CD4-positive, alpha-beta memory T cell (primary cell): ENCODE measurements at regions not wholly inside any gene's neighbourhood (a gene's known extent, or its start where the extent isn't known, plus 50 kb on each side); places are given as distances from the start of the nearest gene placed in this dataset.
A peak's percentile ranks its signal among the peaks of the same experiment; 100 is the strongest.

Source experiments
- CTCF ChIA-PET: fragments of 350-600 bp; sonication (Branson Sonifier 250); formaldehyde crosslinking; loops from one replicate; lab custom pipeline; 2021; ENCODE audit warnings: inconsistent platforms; ENCODE audit not compliant: partially characterized antibody; lab: Charles Lee
- POLR2A ChIA-PET: fragments of 350-600 bp; sonication (Branson Sonifier 250); formaldehyde crosslinking; loops from one replicate; lab custom pipeline; 2021; ENCODE audit not compliant: partially characterized antibody; lab: Charles Lee
- DNase-seq, 5 donors: peaks; one replicate each; pipeline versions ENCODE4 v3.0.0 to v3.0.0-alpha.2; 2020 to 2022; ENCODE audit warnings: mixed read lengths in 1 of 5
- H3K27ac ChIP-seq: one replicate; pipeline ENCODE4 v1.7.0; 2013; ENCODE audit warnings: low read depth, low read length
- H3K27me3 ChIP-seq: 2 replicates; pipeline ENCODE4 v1.7.0; 2013; ENCODE audit warnings: mild to moderate bottlenecking, low read length, moderate library complexity; ENCODE audit not compliant: insufficient read depth
- H3K36me3 ChIP-seq: 2 replicates; pipeline ENCODE4 v1.7.0; 2013; ENCODE audit warnings: mild to moderate bottlenecking, low read length, moderate library complexity; ENCODE audit not compliant: insufficient read depth
- H3K4me1 ChIP-seq: 2 replicates; pipeline ENCODE4 v1.7.0; 2013; ENCODE audit warnings: mild to moderate bottlenecking, low read length, moderate library complexity; ENCODE audit not compliant: insufficient read depth
- H3K4me3 ChIP-seq, 2 donors: one replicate each; pipeline ENCODE4 v1.7.0; 2013; ENCODE audit warnings: low read length in 2 of 2, mild to moderate bottlenecking in 1 of 2
- H3K9me3 ChIP-seq, 2 donors: one replicate each; pipeline ENCODE4 v1.7.0; 2013; ENCODE audit warnings: low read length in 2 of 2, control low read depth in 1 of 2; ENCODE audit not compliant: control insufficient read depth in 1 of 2
- H3K27ac Mint-ChIP-seq, 7 donors: one replicate each; pipeline ENCODE4 v1.8.0; 2020 to 2021; ENCODE audit warnings: mixed read lengths in 7 of 7, mild to moderate bottlenecking in 6 of 7, inconsistent platforms in 3 of 7, moderate library complexity in 3 of 7
- H3K27me3 Mint-ChIP-seq, 2 donors: one replicate each; pipeline ENCODE4 v1.8.0; 2020 to 2021; ENCODE audit warnings: mixed read lengths in 2 of 2
- H3K36me3 Mint-ChIP-seq, 2 donors: one replicate each; pipeline ENCODE4 v1.8.0; 2020 to 2021; ENCODE audit warnings: mixed read lengths in 2 of 2, inconsistent platforms in 1 of 2, mild to moderate bottlenecking in 1 of 2
- H3K4me1 Mint-ChIP-seq, 4 donors: one replicate each; pipeline ENCODE4 v1.8.0; 2020 to 2021; ENCODE audit warnings: mixed read lengths in 4 of 4, mild to moderate bottlenecking in 1 of 4
- H3K4me3 Mint-ChIP-seq, 8 donors: one replicate each; pipeline ENCODE4 v1.8.0; 2020 to 2021; ENCODE audit warnings: mixed read lengths in 8 of 8, mild to moderate bottlenecking in 7 of 8, moderate library complexity in 6 of 8, inconsistent platforms in 3 of 8
- H3K9me3 Mint-ChIP-seq, 8 donors: one replicate each; pipeline ENCODE4 v1.8.0; 2020 to 2021; ENCODE audit warnings: mixed read lengths in 8 of 8, mild to moderate bottlenecking in 5 of 8, inconsistent platforms in 3 of 8, moderate library complexity in 1 of 8
- intact Hi-C: fragments of 100-400 bp; cut with micrococcal nuclease; formaldehyde crosslinking; loops from one replicate; pipeline ENCODE4 v1.15.1; 2023

GRCh38 chr9:78970375-78970774 is 601.4 kb upstream of the TLE4 start:
- Mint-ChIP-seq H3K4me3 (no peak overlapping the region), H3K27ac (no peak overlapping the region), H3K27me3 (no peaks in the 10 kb centered on the region), H3K9me3 (peaks cover 0 to 7% (median 1%) of the 10 kb centered on the region in 8 donors), H3K36me3 (no peaks in the 10 kb centered on the region), H3K4me1 (no peaks in the 10 kb centered on the region)
- Histone ChIP-seq H3K27ac (no peak overlapping the region), H3K9me3 (no peaks in the 10 kb centered on the region), H3K4me3 (no peak overlapping the region), H3K36me3 (no peaks in the 10 kb centered on the region), H3K27me3 (no peaks in the 10 kb centered on the region), H3K4me1 (no peaks in the 10 kb centered on the region)
- no peak for DNase-seq
- CTCF ChIA-PET: no interaction called here
- POLR2A ChIA-PET: no interaction called here
- intact Hi-C loops: no loop called here

GRCh38 chr9:78971540-78971939 is 600.2 kb upstream of the TLE4 start:
- no peak for DNase-seq
- no peaks in the 10 kb centered on the region for H3K4me1 Mint-ChIP-seq
- no peaks in the 10 kb centered on the region for H3K36me3 ChIP-seq
- peaks cover 0 to 7% (median 0%) of the 10 kb centered on the region in 8 donors for H3K9me3 Mint-ChIP-seq
- no peak overlapping the region for H3K27ac Mint-ChIP-seq
- H3K9me3 ChIP-seq: no peaks in the 10 kb centered on the region
- CTCF ChIA-PET: no interaction called here
- POLR2A ChIA-PET: no interaction called here
- no peaks in the 10 kb centered on the region for H3K36me3 Mint-ChIP-seq
- H3K4me3 Mint-ChIP-seq: peak overlapping the region in 1 of 8 donors; percentile 57
- H3K4me1 ChIP-seq: no peaks in the 10 kb centered on the region
- no peaks in the 10 kb centered on the region for H3K27me3 Mint-ChIP-seq
- intact Hi-C loops: no loop called here
- no peak overlapping the region for H3K27ac ChIP-seq
- no peaks in the 10 kb centered on the region for H3K27me3 ChIP-seq
- H3K4me3 ChIP-seq: no peak overlapping the region

- H3K27me3 ChIP-seq: no peaks in the 10 kb centered on the region
These were observed 599.3 kb upstream of the TLE4 start for GRCh38 chr9:78972303-78972999.

GRCh38 chr9:78973907-78974306 is 597.9 kb upstream of the TLE4 start:
- H3K4me3 ChIP-seq: no peak overlapping the region
- CTCF ChIA-PET: no interaction called here
- Mint-ChIP-seq H3K9me3 (peaks cover 0 to 5% (median 0%) of the 10 kb centered on the region in 8 donors), H3K4me3 (no peak overlapping the region), H3K27ac (no peak overlapping the region), H3K36me3 (no peaks in the 10 kb centered on the region), H3K27me3 (no peaks in the 10 kb centered on the region), H3K4me1 (no peaks in the 10 kb centered on the region)
- H3K27me3 ChIP-seq: no peaks in the 10 kb centered on the region
- no peaks in the 10 kb centered on the region for H3K4me1 ChIP-seq
- no peak overlapping the region for H3K27ac ChIP-seq
- intact Hi-C loops: no loop called here
- POLR2A ChIA-PET: no interaction called here
- no peak for DNase-seq
- no peaks in the 10 kb centered on the region for H3K9me3 ChIP-seq
- H3K36me3 ChIP-seq: no peaks in the 10 kb centered on the region

More at GRCh38 chr9:78972303-78972999, 599.3 kb upstream of the TLE4 start:
- Mint-ChIP-seq H3K4me1 (no peaks in the 10 kb centered on the region), H3K9me3 (peaks cover 0 to 8% (median 0%) of the 10 kb centered on the region in 8 donors), H3K36me3 (no peaks in the 10 kb centered on the region), H3K27me3 (no peaks in the 10 kb centered on the region), H3K27ac (no peak overlapping the region), H3K4me3 (no peak overlapping the region)
- Histone ChIP-seq H3K4me1 (no peaks in the 10 kb centered on the region), H3K36me3 (no peaks in the 10 kb centered on the region), H3K27ac (no peak overlapping the region), H3K4me3 (no peak overlapping the region), H3K9me3 (no peaks in the 10 kb centered on the region)
- intact Hi-C loops: no loop called here
- CTCF ChIA-PET: no interaction called here
- POLR2A ChIA-PET: no interaction called here
- no peak for DNase-seq

- no peaks in the 10 kb centered on the region for H3K27me3 ChIP-seq
- H3K36me3 ChIP-seq: no peaks in the 10 kb centered on the region
- intact Hi-C loops: no loop called here
- Mint-ChIP-seq H3K4me3 (no peak overlapping the region), H3K4me1 (no peaks in the 10 kb centered on the region), H3K27ac (no peak overlapping the region), H3K36me3 (no peaks in the 10 kb centered on the region), H3K27me3 (no peaks in the 10 kb centered on the region), H3K9me3 (peaks cover 0 to 3% (median 0%) of the 10 kb centered on the region in 8 donors)
- H3K4me3 ChIP-seq: no peak overlapping the region
- no peaks in the 10 kb centered on the region for H3K4me1 ChIP-seq
- H3K9me3 ChIP-seq: no peaks in the 10 kb centered on the region
- DNase-seq: no peak
- ChIA-PET POLR2A (no interaction called here), CTCF (no interaction called here)
- H3K27ac ChIP-seq: no peak overlapping the region
These were observed 588.9 kb upstream of the TLE4 start for GRCh38 chr9:78982849-78983248.

GRCh38 chr9:78985084-78985738 is 586.6 kb upstream of the TLE4 start:
- ChIA-PET POLR2A (no interaction called here), CTCF (no interaction called here)
- Mint-ChIP-seq H3K4me1 (no peaks in the 10 kb centered on the region), H3K9me3 (peaks cover 0 to 3% (median 0%) of the 10 kb centered on the region in 8 donors), H3K4me3 (no peak overlapping the region), H3K27me3 (no peaks in the 10 kb centered on the region), H3K27ac (no peak overlapping the region), H3K36me3 (no peaks in the 10 kb centered on the region)
- DNase-seq: no peak
- H3K9me3 ChIP-seq: no peaks in the 10 kb centered on the region
- H3K4me1 ChIP-seq: no peaks in the 10 kb centered on the region
- H3K4me3 ChIP-seq: no peak overlapping the region
- no peaks in the 10 kb centered on the region for H3K27me3 ChIP-seq
- no peak overlapping the region for H3K27ac ChIP-seq
- no peaks in the 10 kb centered on the region for H3K36me3 ChIP-seq
- intact Hi-C loops: no loop called here

- H3K4me3 Mint-ChIP-seq: no peak overlapping the region
- no peaks in the 10 kb centered on the region for H3K4me1 ChIP-seq
- no peaks in the 10 kb centered on the region for H3K36me3 ChIP-seq
- no peaks in the 10 kb centered on the region for H3K4me1 Mint-ChIP-seq
- H3K27ac Mint-ChIP-seq: no peak overlapping the region
- no peak for DNase-seq
- no peak overlapping the region for H3K4me3 ChIP-seq
- no peaks in the 10 kb centered on the region for H3K27me3 ChIP-seq
- ChIA-PET CTCF (no interaction called here), POLR2A (no interaction called here)
- no peaks in the 10 kb centered on the region for H3K36me3 Mint-ChIP-seq
- H3K9me3 ChIP-seq: no peaks in the 10 kb centered on the region
- H3K27ac ChIP-seq: no peak overlapping the region
- H3K27me3 Mint-ChIP-seq: no peaks in the 10 kb centered on the region
- H3K9me3 Mint-ChIP-seq: peaks cover 0 to 3% (median 0%) of the 10 kb centered on the region in 8 donors
- intact Hi-C loops: no loop called here
These were observed 585.3 kb upstream of the TLE4 start for GRCh38 chr9:78986446-78986845.
